ENCODE measurements at regions not wholly inside any gene's neighbourhood (a gene's known extent, or its start where the extent isn't known, plus 50 kb on each side); places are given as distances from the start of the nearest gene placed in this dataset.
A peak's percentile ranks its signal among the peaks of the same experiment; 100 is the strongest.
"Not testable (repeated sequence)": the region's sequence is repeated elsewhere in the genome, so short reads cannot be mapped to it uniquely, and the experiment has no call there.

DNA sequence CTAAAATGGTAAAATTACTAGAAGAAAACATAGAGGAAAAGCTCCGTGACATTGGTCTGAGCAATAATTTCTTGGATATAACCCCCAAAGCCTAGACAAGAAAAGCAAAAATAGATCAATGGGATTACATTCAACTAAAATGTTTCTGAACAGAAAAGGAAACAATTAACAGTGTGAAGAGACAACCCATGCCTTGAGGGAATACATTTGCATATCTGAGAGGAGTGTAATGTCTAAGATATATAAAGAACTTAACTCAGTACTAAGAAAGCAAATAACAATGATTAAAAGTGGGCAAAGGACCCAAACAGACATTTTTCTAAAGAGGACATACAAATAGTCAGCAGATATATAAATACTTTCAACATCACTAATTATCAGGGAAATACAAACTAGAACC, 206.2 kb downstream of the VAPA start:
- DNase-seq (ENCODE audit: low spot score), result no peak

DNA sequence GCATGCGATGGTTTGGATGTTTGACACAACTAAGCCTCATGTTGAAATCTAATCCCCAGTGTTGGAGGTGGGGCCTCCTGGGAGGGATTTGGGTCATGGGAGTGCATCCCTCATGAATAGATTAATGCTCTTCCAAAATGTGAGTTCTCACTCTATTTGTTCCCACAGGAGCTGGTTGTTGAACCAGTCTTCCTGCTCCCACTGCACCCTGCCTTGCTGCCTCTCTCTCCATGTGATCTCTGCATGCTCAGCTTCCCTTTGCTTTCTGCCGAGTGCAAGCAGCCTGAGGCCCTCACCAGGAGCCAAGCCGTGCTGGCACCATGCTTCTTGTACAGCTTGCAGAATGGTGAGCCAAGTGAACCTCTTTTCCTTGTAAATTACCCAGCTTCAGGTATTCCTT, 206.8 kb downstream of the VAPA start:
- DNase-seq (ENCODE audit: low spot score), result no peak

DNA sequence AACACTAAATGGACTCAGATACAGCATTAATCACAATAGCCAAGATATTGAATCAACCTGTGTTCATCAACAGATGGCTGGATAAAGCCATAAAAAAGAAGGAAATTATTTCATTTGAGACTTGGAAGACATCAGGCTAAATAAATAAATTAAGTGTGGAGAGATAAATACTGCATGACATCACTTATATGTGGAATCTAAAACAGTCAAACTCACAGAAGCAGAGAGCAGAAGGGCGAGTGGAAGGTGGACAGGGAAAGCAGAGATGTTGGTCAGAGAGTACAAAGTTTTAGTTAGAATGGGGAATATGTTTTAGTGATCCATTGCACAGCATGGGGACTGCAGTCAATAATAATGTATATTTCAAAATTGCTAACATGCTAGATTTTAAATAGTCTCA, 207.2 kb downstream of the VAPA start:
- DNase-seq (ENCODE audit: low spot score), result no peak

DNA sequence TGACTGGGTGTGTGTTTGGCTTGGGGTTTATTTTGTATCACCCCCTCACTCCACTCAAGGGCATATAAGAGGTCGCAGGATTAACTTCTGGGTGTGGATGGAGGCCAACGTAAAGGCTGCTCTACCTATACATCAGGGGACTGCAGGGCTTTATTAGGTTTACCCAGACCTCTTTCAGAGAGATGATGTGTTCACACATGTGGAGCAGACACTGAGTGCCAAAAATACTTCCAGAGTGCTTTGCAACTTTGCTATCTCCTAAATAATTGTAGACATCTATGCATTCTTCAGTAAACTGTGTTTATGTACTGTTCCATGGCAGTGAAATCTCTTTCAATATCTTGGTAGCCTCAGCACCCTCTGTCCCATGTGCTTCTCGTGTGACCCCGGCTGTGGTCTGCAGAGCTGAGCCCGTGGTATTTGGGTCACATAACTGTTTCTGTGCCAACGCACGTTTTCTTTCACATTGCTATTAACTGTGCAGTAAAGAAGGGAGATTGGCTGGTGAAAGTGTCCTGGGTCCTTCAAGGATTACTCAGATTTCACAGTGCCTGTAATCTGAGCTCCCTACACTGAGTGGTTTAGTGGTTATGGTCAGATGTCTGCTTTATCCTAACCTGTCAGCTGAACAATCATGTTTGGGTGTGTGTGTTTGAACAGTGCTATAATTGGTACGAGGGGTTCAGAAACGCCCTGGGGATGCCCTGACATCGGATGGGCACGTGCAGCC, 208.1 kb downstream of the VAPA start:
- peak; percentile 64 for DNase-seq (ENCODE audit: low spot score)

DNA sequence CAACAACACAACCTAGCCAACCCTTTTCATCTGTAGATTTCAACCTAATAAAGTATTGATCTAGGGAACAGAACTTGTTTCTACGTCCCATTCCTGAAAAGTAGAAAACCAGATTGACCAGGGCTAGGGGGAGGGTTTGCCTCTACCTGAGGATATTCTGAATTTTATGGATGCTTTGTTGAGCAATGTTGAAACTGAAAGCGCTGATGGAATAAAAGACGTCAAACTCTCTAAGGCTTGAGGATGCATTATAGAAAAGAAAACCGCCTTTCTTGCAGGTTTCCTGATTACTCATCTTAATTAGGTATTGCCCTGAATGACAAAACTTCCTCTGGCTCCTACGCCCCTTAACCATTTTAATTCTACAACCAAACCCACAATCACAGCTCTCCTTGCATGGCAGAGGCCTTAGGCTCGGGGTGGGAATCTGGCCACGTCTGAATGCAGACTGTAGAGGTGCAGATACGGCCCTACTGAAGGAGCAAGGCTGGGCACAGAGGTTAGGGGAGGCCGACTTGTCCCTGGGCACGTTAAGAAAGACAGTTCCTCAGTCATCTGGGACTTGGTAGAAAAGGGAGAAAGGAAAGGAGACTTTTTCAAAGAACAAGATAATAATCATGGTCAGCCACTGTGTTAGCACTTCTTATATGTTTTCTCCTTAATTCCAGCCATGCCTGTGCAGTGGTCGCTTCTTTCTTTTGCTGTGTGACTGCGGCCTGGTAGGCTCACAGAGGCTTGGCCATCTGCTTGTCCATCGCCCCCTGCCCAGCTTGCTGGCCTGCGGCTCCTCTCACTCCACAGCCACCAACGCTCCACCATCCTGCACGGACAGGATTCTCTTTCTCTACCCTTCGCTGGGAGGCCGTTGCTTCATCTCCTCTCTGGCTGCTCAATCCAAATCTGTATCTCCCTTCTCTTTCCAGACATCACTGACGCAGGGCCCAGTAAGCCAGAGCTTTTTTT, 209.5 kb downstream of the VAPA start:
- no peak for DNase-seq (ENCODE audit: low spot score)

DNA sequence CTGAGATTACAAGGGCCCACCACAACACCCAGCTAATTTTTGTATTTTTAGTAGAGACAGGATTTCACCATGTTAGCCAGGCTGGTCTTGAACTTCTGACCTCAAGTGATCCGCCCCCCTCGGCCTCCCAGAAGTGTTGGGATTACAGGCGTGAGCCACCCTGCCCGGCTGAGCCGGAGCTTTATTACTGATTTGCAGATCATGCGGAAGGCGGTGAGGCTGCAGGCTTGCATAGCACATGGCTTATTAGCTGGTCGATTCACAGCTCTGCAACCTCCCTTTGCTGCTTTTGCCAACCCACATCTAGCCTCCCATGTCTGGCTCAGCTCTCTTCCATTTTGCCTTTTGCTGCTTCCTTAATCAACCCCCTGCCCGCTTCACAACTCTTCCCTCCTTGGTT, 210.3 kb downstream of the VAPA start:
- DNase-seq (ENCODE audit: low spot score), result no peak

DNA sequence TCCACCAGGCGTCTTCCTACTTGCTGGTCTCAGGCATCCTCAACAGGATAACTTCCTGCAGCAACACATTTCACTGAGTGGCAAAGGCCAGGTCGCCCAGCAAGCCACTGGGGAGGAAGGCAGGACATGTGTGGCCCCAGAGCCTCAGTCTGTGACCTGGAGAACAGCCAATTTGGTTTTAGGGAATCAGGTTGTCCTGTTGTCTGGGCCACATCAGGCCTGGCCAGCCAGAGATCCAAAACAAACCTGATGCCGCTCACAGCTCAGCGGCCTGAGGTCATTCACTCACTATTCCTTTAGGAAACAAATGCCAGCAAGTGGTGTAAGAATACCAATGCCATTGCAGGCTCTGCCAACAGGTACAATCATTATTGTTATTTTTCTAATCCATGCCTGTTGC, 210.7 kb downstream of the VAPA start:
- DNase-seq (ENCODE audit: low spot score), result no peak

DNA sequence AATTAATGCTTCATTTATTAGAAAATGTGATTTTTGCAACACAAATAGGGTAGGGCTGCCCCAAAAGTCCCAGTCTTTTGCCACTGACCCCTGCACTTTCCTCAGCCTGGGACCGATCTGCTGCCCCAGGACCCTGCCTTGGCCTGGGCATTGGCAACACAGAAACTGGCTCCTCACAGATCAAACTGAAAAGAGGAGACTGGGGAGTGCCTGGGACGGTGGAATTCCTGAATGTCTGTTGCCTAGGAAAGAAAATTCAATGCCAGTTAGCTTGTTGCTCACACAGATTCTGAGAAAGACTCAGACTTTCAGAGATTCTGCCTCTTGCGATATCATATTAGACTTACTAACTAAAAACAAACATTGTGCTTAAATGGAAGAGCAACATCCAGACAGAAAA, 211.2 kb downstream of the VAPA start:
- no peak for DNase-seq (ENCODE audit: low spot score)

DNA sequence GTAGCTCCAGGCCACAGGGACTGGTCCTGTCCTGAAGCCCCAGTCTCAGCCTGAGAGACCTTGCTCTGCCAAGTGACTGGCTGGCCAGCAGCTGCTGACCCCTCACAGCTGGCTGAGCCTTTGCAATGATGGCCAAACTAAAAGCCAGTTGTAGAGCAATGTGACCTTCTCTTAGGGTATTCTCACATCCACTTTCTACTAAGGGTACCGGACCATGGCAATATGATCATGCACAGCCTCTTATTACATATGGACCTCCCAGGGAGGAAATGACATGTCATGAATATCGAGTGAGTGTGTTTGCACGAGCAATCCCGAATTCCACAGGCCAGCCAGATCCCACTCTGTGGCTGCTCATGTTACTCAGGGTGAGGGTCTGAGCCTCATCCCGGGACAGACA, 213.9 kb downstream of the VAPA start:
- no peak for DNase-seq (ENCODE audit: low spot score)

DNA sequence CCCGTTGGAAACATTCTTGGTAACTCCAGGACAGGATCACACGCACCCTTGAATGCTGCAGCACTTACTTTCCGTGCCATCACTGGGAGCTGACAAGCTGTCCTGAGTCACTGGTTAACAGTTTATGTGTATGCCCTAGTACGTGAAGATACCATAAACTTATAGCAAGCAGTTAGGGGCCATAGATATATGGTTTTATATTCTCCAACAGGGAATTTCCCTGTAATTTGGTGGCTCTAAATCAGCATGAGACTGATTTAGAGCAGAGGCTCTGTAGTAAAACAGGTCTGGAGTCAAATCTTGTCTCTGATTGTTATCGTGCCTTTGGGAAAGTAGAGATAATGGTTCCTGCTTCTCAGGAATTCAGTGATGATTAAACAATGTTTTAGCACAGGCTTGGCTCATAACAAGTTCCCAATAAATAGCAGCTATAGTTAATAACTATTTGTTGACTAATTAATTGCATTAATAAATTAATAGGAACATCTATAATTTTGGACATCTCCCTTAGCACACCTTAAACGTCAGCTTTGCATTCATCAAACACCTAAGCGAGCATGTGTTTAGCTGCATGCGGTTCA, 215.2 kb downstream of the VAPA start:
- no peak for DNase-seq (ENCODE audit: low spot score)

DNA sequence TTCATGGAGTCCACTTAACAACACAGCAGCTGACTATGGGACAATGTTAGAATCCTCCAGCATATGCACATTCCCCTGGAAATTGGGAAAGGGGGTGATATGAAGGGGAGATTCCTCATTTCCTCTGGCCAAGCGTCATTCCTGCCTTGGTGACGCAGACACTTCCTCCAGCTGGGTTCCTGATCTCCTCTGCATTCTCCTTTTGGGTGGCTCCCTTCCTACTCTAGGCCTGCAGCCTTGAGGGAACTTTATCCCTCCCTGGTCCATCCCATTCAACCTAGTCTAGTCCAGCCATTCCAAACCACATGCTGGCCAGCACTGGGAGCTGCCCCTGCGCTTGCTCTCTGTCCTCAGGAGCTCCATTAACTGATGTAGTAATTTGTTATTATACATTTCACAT, 216.8 kb downstream of the VAPA start:
- DNase-seq (ENCODE audit: low spot score), result no peak

DNA sequence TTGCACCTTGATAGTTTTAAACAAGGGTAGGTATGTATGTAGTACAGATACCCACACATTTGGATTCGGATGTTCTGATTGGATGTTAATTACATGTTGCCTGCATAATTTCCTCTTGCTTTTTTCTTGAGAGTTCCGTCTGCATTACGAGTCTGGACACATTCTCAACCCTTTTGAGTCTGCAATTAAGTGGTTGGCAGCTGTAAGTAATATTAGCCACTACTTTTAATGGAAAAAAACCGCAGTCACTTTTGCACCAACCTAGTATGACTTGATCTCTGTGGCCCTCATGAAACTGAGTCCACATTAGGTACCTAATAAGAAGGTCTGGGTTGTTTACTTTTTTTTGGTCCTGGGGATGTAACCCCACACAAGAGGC, 217.3 kb downstream of the VAPA start:
- no peak for DNase-seq (ENCODE audit: low spot score)

DNA sequence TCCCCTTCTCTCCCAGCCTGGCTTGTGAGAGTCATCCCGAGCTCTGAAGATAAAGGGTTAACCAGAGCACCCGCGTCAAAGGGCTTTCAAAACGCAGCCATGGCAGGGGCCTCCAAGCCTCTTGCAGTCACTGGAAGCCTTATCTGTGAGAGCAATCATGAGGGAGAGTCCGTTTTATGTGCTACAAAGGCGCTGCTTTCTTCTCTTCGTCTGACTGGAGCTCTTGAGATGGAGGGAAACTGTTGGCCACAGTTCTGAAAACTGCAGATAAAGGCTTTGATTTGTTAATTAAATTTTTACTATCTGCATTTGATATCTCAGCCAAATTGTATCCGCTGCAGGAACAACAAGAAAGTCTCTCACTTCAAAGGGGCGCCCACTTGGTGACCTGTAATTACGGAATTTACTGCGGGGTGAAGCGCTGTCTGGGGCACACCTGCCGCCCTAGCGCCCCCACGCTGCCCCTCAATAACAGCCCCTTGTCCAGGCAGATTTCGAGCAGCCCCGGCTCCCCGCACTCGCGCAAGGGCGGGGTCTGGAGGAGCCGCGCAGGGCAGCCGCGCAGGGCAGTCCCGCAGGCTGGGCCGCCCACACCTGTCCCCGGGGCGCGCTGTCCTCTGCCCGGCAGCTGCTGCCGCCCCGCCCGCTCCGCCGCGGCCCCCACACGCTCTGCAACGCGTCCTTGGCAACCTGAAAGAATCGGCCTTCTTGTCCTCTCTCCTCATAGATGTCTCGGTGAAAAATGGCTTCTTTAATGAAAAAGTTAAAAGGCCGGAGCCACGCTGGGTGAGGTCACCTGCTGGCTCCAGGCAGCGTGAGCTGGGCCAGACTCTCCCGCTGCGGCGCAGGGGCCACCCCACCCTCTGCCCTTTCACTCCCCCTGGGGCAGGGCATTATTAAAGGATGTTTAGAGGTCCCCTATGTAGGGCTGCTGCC, 217.9 kb downstream of the VAPA start:
- DNase-seq (ENCODE audit: low spot score), result peak; percentile 48

DNA sequence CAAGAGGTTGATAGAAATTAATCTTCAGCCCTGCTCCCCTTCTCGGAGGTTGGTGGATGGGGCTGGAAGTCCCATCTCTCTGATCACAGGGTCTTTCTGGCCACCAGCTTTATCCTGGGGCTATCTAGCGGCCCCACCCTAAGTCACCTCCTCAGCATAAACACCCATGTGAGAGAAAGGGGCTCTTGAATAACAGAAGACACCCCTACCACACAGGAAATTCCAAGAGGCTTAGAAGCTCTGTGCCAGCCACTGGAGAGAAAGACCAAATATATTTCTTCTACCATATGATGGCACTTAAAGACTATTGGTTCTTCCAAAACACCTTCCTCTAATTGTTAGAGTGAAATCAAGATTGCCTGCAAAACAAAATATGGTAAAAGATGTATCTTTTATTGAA, 219.7 kb downstream of the VAPA start:
- DNase-seq (ENCODE audit: low spot score), result no peak

DNA sequence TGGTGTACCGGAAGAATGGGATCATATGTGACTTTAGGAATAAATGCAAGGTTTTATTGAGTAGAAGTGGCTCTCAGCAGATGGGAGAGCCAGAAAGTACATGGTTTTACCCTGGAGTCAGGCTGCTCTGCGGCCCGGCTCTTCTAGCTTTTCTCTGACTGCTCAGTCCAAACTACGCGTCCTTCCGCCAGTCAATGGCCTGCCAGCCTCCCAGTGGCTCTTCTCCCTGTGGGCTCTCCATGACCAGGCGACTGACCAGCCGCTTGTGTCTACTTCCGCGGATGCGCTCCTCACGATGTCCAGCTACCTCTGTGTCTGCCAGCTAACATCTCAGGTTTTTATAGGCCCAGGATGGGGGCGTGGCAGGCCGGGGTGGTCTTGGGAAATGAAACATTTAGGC, 220.4 kb downstream of the VAPA start:
- no peak for DNase-seq (ENCODE audit: low spot score)

DNA sequence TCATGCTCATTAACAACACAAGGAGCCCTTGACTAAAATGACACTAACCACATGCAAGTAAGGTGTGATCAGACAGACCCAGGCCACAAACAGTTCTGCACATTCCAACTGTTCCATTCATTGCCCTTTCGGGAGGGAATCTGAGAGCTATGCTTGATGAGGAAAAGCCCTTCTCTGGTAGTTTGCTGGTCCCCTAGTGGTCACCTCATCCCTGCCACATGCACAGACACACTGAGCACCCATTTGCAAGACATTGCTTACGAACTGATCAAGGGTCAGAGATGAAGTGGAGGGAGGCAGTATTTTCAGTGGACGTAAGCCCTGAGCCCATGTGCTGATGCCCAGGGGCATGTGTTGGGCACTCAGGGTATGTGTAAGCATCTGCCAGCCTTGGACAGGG, 220.9 kb downstream of the VAPA start:
- not testable (repeated sequence) for DNase-seq (ENCODE audit: low spot score)

DNA sequence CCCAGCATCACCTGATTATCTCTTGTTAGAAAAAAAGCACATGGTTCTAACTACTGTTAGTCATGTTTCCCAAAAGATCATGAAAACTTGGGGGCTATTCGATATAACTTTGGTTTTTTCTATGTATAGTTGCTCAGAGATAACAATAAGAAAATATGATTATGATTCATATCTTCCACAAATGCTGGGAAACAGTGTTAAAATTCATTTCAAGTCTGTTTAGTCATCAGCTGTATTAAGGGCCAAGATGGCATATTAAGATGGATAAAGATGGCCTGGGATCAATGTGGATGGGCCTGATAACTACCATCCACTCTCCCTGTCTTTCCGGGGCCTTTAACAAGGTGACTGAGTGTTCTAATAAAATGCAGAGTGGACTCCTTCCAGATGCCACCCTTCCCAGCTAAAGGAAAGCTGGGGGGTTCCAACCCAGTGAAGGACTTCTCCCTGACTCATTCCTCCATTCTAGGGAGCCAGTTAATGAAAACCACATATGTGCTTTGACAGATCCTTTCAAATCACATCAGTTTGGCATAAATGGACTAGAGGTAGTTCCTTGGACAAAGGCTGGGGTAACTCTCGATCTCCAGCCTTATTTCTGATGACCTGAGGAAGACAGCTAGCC, 221.6 kb downstream of the VAPA start:
- no peak for DNase-seq (ENCODE audit: low spot score)

DNA sequence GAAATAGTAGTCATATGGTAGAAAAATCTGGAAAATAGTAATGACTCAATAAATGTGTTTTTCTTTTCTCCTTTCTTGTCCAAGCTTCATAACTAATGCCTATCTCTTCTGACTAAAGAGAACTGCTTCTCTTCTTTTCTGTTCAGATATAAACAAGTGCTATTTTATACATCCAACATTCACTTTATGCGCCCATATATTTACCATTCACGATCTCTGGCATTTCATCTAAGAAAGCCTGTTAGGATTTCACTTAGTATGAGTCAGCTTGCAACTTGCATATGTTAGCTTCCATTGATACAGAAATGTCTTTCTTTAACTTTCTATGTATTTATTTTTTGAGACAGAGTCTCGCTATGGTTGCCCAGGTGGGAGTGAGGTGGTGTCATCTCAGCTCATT, 224.9 kb downstream of the VAPA start:
- peak; percentile 56 for DNase-seq (ENCODE audit: low spot score)

DNA sequence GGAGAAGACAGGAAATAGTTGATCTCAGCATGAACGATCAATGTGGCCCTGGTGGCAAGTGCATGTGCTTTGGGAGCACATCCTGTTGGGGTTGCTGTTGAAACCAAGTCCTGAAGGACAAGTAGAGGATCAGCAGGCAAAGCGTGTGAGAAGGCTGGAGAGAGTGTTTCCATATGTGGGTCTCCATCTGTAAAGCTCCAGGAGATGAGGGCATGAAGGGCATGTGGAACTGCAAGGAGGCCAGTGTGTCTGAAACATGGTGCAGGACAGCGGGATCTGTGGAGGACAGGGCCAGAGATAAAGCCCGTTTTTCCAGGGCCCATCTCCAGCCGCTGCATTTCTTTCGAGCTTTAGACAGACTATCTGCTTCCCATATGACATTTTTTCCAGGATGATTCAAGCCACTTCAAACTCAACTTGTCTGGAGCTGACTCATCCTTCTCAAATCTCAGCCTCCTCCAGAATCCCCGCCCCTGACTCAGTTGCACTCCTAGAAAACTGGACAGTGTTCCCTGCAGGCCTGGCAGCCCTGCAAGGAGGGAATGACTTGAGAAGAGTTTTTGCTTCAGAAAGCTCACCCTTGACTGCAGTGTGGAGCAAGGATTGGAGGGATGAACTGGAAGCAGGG, 226.1 kb downstream of the VAPA start:
- peak; percentile 87 for DNase-seq (ENCODE audit: low spot score)

DNA sequence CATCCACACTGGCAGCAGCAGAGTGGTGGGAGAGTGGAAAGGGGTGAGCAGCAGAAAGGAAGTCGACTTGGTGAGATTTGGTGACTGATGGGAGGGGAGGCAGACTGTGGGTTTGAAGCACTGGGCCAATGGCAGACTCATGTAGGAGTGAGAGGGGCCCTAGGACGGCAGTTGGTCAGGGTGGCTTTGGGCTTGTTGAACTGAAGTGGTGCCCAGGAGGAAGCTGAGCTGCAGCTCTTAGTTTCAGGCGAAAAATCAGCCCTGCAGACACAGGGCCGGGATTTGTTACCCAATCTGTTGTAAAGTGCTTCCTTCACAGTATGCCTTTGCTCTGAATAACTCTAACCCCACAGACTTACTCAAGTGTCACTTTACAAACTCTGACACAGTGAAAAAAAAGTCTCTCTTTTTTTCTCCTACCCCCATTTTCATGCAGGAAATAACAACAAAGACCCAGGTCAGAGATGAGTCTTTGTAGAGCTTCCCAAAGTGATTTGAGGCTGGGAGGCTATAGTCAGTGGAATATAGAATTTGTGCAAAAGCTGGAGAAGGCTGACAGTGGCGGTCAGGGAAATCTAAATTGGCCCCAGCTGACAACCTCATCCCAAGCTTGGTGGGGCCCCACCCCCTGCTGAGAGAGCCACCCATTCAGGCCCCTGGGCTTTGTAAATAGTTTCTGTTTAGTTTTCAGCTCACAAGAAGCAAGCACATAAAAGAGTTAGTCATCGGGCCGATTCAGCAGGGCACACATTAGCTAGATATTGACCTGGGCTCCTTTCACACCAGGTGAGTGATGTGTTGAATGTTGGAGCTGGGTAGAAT, 226.9 kb downstream of the VAPA start:
- no peak for DNase-seq (ENCODE audit: low spot score)
